CD4-positive, alpha-beta T cell treated with Interleukin-4 for 1 hour (primary cell): ENCODE measurements at regions not wholly inside any gene's neighbourhood (a gene's known extent, or its start where the extent isn't known, plus 50 kb on each side); places are given as distances from the start of the nearest gene placed in this dataset.

Experiments
- DNase-seq, 2 donors: peaks; one replicate each; pipeline ENCODE4 v3.0.0-alpha.2; 2020 to 2022

GRCh38 chr5:35477911-35478310, 139.8 kb upstream of the SPEF2 start:
- no peak for DNase-seq

DNA sequence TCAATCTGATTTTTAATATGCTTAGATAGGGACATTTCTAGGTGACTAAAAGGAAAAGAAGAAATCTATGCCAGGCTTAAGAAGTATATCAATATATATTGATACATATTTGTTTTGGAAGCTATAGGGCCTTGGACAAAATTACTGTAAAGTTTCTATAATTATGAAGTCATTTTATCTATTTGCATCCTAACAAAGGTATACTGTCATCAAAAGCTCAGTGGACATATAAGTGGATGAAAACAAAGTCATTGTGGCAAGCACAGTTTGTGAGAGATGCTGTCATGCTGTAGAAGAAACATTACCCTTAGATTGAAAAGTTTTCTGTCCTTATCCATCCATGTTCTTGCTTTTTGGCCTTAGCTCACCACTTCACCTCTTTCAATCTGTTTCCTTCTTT, 140.3 kb upstream of the SPEF2 start:
- no peak for DNase-seq

- no peak for DNase-seq
Measured at GRCh38 chr5:35476797-35477196, 140.9 kb upstream of the SPEF2 start.

DNA sequence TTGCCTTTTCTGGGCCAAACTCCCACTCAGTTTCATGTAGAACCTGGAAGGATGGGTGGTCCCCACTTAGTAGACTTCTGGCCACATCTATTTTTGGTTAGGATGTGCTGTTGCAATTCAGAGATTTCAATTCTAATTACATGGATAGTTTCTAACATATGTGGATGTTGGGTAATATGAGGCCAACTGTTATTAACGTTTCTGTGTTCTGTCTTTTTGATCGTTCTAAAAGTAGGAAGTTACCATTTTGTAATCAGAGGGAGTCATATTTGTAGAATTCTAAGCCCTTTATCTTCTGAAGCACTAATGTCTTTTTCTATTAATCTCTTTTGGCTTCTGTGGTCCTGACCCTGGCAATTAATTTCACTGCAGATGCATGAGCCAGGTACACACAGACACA, 141.6 kb upstream of the SPEF2 start:
- no peak for DNase-seq

- no peak for DNase-seq
Measured at GRCh38 chr5:35473589-35473988, 144.1 kb upstream of the SPEF2 start.

DNA sequence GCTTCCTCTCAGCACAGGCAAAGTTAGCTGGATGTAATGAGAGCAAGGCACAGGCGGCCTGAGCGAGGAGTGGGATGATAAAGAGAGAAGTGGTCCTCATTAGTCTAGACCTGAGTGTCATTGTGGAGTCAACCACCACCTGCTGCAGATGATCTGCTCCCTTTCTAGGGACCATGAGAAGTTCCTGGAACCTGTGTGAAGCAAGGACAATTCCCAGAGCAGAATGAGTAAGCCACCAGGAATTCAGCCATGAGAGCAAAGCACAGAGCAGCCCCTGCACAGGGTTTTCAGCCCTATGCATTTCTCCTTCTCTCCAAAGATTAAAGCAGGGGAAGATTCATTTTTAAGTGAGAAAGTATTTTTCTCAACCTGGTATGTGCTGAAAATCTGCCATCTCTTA, 146.8 kb upstream of the SPEF2 start:
- DNase-seq = no peak

DNA sequence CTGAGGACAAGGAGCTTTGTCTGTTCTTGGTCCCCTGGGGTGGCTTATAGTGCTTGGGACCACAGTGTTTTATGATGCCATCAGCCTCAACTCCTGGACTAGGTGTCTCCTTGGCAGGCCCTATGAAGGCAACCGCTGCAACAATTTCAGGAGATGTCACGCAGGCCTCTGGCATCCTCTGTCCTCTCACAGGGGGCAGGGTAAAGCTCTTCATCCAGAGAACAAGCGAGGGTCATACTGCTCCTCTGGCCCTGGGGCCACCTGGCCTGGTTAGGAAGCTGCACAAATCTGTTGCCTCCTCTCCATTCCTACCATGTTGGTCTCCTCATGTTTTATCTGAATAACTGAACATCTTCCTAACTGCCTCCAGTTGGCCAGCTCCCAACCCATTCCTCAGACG, 148.9 kb upstream of the SPEF2 start:
- DNase-seq = no peak

DNA sequence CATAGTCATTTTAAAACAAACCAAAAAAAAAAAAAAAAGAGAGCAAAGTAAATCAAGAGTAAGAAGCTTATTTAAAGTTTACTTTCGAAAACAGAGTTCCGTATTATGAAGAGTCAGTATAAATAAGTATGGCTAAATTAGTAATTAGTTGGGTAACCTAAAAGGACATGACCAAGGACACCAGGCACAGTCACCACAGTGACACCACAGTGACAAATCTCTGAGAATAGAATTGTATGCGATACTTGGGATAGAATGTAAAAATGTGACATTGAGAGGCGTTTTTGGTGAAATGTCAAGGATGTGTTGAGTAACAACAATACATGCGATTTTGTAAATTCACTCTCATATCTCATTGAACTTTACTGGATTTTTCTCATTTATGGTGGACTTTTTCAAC, 150.9 kb upstream of the SPEF2 start:
- DNase-seq = no peak

GRCh38 chr5:35464757-35465156, 152.9 kb upstream of the SPEF2 start:
- no peak for DNase-seq

DNA sequence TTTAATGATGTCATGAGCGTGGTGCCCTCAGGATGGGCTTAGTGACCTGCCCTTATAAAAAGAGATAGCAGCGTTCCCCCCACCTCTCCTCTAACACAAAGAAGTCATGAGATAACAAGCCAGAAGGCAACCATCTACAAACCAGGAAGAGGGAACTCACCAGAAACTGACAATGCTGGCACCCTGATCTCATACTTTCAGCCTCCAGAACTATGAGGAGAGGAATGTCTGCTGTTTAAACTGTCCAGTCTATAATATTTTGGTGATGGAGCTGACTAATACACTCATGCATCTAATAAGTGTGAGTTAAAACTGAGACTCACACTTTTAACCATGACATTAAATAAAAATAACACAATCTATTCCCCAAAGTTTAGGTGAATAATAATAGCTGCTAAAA, 156.1 kb upstream of the SPEF2 start:
- no peak for DNase-seq

GRCh38 chr5:35458824-35459207, 158.8 kb upstream of the SPEF2 start:
- DNase-seq = no peak

- no peak for DNase-seq
Measured at GRCh38 chr5:35457912-35458823, 159.5 kb upstream of the SPEF2 start.

GRCh38 chr5:35456506-35456905, 161.2 kb upstream of the SPEF2 start:
- no peak for DNase-seq

- no peak for DNase-seq
Measured at GRCh38 chr5:35454011-35454525, 163.6 kb upstream of the SPEF2 start.

GRCh38 chr5:35443803-35444595, 173.7 kb upstream of the SPEF2 start:
- no peak for DNase-seq

GRCh38 chr5:35442885-35443639, 174.6 kb upstream of the SPEF2 start:
- no peak for DNase-seq

DNA sequence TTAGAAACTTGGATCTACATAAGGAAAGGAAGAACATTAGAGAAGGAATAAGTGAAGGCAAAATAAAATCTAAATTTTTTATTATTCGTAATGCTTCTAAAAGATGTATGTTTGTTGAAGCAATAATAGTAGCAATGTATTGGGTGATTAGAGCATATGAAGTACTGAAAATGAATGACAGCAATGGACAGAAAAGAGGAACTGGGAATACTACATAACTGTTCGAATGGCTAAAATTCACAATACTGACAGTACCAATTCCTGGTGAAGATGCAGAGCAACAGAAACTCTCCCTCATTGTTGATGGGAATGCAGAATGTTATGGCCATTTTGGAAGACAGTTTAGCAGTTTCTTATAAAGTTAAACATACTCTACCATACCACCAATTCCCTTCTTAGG, 177.3 kb upstream of the SPEF2 start:
- no peak for DNase-seq

DNA sequence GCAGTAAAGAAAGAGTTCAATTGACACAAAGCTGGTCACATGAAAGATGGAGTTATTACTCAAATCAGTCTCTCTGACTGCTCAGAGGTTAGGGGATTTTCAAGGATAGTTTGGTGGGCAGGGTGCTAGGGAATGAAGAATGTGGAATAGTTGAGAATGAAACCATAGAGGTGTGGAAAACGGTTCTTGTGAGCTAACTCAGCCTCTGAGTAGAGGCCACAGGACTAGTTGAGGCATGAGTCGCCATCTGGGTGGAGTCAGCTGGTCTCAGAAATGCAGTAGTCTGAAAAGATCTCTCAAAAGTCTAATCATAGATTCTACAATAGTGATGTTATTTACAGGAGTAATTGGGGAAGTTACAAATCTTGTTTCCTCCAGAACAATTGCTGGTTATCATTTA, 178.9 kb upstream of the SPEF2 start:
- no peak for DNase-seq

- no peak for DNase-seq
Measured at GRCh38 chr5:35438288-35438687, 179.4 kb upstream of the SPEF2 start.

DNA sequence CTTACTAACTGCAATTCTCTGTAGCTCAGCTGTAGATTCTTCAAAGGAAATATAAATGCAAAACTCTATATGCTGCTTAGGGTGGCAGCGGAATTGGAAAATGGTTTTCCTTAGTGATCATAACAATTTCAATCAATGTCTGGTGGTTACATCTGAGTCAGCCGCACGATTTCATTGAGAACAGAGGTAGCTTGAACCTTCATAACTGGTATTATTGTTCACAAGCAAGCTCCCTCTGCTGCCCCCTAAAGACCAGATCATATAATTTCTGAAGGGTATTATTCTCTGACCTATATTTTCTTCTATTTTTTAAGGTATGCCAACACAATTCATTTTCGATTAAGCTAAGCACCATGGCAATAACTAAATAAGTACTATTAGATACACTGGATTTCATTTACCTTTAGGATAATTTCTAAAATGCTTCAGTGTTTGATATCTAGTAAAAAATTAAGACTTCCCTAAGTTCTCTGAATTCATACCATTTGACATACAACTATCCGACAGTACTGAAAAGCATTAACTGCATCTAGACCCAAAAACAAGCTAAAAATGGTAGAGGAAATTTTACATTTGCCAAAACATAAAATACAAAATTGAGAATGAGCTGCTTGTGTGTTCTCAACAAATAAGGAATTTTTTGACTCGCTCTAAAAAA, 181.1 kb upstream of the SPEF2 start:
- DNase-seq = no peak

DNA sequence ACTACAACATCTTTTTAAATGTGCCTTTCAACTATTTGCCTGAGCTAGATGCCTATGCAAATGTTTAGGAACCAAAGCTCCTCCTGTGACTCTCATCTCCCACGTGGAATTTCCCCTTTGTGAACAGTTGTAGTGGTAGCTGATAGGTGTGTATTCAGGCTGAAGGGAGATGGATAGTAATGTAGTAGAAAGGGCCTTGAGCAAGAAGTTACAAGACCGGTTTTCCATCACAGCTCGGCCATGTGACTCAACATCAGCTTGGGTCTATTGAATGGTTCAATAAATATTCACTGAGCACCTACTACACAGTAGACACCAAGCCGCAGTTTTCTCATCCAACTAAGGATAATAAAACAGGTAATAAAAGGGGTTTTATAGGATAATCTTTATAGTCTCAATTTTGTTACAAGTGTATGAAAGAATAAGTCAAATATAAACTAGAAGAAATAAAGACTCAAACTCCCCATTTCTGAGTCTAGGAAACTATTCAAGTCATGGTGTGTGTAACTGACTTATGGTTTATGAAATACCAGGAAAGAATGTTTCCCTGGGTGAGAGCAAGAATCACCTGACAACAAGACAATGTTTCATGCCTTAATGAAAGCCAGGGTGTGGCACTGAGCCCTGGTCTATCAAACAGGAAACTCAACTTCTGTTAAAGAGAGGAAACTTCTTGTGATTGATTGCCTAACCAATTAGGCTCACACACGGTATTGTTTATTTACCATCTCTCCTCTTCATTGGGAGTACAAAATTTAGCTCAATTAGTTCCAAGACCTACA, 187.1 kb upstream of the SPEF2 start:
- no peak for DNase-seq

DNA sequence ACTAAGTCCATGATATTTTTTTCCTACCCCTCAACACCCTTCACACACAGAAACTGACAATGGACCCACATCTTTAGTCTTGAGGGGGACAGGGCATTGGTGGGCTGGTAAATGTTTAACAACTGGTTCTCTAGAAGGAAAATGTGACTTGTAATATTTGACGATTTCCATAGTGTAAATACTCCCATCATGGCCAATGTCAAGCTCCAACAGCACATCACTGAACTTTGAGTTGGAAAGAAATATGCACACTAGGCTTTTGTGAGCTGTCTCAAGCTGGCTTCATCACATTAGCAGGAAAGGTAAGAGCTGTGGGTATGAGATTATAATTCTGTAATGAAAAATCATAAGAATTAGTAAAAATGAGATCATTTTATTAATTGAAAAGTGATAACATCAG, 189.9 kb upstream of the PRLR start:
- DNase-seq = no peak
